ENCODE measurements at regions not wholly inside any gene's neighbourhood (a gene's known extent, or its start where the extent isn't known, plus 50 kb on each side); places are given as distances from the start of the nearest gene placed in this dataset.

- Histone ChIP-seq H3K9ac (ENCODE audit: low read length) (no peak overlapping the region), H3K4me2 (ENCODE audit: low read length) (no peak overlapping the region), H2AFZ (ENCODE audit: low read depth, low read length) (no peak overlapping the region), H3K27ac (ENCODE audit: low read depth, low read length) (no peak overlapping the region), H3K4me3 (ENCODE audit: insufficient read depth, low read depth, low read length) (no peak overlapping the region), H3K4me1 (ENCODE audit: insufficient read depth, low read length) (no peaks in the 10 kb centered on the region), H4K20me1 (ENCODE audit: insufficient read depth, low read length) (no peaks in the 10 kb centered on the region), H3K79me2 (ENCODE audit: insufficient read depth, low read length) (no peaks in the 10 kb centered on the region), H3K27me3 (ENCODE audit: insufficient read depth, low read length) (no peaks in the 10 kb centered on the region), H3K9me3 (ENCODE audit: insufficient read depth, low read depth, low read length) (no peaks in the 10 kb centered on the region), H3K36me3 (ENCODE audit: insufficient read depth, low read length) (no peaks in the 10 kb centered on the region)
- FAIRE-seq (no peak), DNase-seq (ENCODE audit: low read depth) (no peak)
- TF ChIP-seq EZH2 (IDR thresholded peaks at IDR 0.05; ENCODE audit: insufficient read depth, low read length) (no peak), CTCF (IDR thresholded peaks at IDR 0.05; ENCODE audit: insufficient read depth, low read depth, low read length) (no peak)
- Mint-ChIP-seq H3K4me1 (ENCODE audit: low read depth, unreplicated experiment) (peaks cover 20% of the 10 kb centered on the region), H3K27me3 (ENCODE audit: low read depth, unreplicated experiment) (peaks cover 16% of the 10 kb centered on the region), H3K36me3 (ENCODE audit: low read depth, unreplicated experiment) (no peaks in the 10 kb centered on the region), H3K9me3 (ENCODE audit: unreplicated experiment) (no peaks in the 10 kb centered on the region), H3K4me3 (ENCODE audit: unreplicated experiment) (no peak overlapping the region), H3K27ac (ENCODE audit: unreplicated experiment) (peak overlapping the region; percentile 60)
Measured at GRCh38 chr1:230574502-230574901, 67.8 kb upstream of the COG2 start.

- no peak for DNase-seq (ENCODE audit: low read depth)
- H3K4me1 Mint-ChIP-seq (ENCODE audit: low read depth, unreplicated experiment) = peaks cover 21% of the 10 kb centered on the region
- H4K20me1 ChIP-seq (ENCODE audit: insufficient read depth, low read length) = no peaks in the 10 kb centered on the region
- no peak overlapping the region for H3K27ac ChIP-seq (ENCODE audit: low read depth, low read length)
- H3K36me3 Mint-ChIP-seq (ENCODE audit: low read depth, unreplicated experiment) = no peaks in the 10 kb centered on the region
- no peak overlapping the region for H2AFZ ChIP-seq (ENCODE audit: low read depth, low read length)
- peaks cover 9% of the 10 kb centered on the region for H3K27me3 Mint-ChIP-seq (ENCODE audit: low read depth, unreplicated experiment)
- H3K36me3 ChIP-seq (ENCODE audit: insufficient read depth, low read length) = no peaks in the 10 kb centered on the region
- no peak overlapping the region for H3K4me3 Mint-ChIP-seq (ENCODE audit: unreplicated experiment)
- H3K27me3 ChIP-seq (ENCODE audit: insufficient read depth, low read length) = no peaks in the 10 kb centered on the region
- H3K4me1 ChIP-seq (ENCODE audit: insufficient read depth, low read length) = no peaks in the 10 kb centered on the region
- no peaks in the 10 kb centered on the region for H3K9me3 ChIP-seq (ENCODE audit: insufficient read depth, low read depth, low read length)
- H3K9ac ChIP-seq (ENCODE audit: low read length) = no peak overlapping the region
- H3K9me3 Mint-ChIP-seq (ENCODE audit: unreplicated experiment) = peaks cover under 1% of the 10 kb centered on the region
- H3K27ac Mint-ChIP-seq (ENCODE audit: unreplicated experiment) = no peak overlapping the region
- no peak for TF ChIP-seq EZH2 (IDR thresholded peaks at IDR 0.05; ENCODE audit: insufficient read depth, low read length)
- TF ChIP-seq CTCF (IDR thresholded peaks at IDR 0.05; ENCODE audit: insufficient read depth, low read depth, low read length) = no peak
- no peak overlapping the region for H3K4me3 ChIP-seq (ENCODE audit: insufficient read depth, low read depth, low read length)
- H3K4me2 ChIP-seq (ENCODE audit: low read length) = no peak overlapping the region
- H3K79me2 ChIP-seq (ENCODE audit: insufficient read depth, low read length) = no peaks in the 10 kb centered on the region
- no peak for FAIRE-seq
Measured at GRCh38 chr1:230573658-230574057, 68.6 kb upstream of the COG2 start.

- Histone ChIP-seq H3K9me3 (ENCODE audit: insufficient read depth, low read depth, low read length) (no peaks in the 10 kb centered on the region), H3K79me2 (ENCODE audit: insufficient read depth, low read length) (no peaks in the 10 kb centered on the region), H3K4me2 (ENCODE audit: low read length) (no peak overlapping the region), H2AFZ (ENCODE audit: low read depth, low read length) (no peak overlapping the region), H3K4me1 (ENCODE audit: insufficient read depth, low read length) (no peaks in the 10 kb centered on the region), H3K9ac (ENCODE audit: low read length) (no peak overlapping the region), H3K4me3 (ENCODE audit: insufficient read depth, low read depth, low read length) (no peak overlapping the region), H3K27ac (ENCODE audit: low read depth, low read length) (no peak overlapping the region), H4K20me1 (ENCODE audit: insufficient read depth, low read length) (no peaks in the 10 kb centered on the region), H3K27me3 (ENCODE audit: insufficient read depth, low read length) (no peaks in the 10 kb centered on the region), H3K36me3 (ENCODE audit: insufficient read depth, low read length) (no peaks in the 10 kb centered on the region)
- Mint-ChIP-seq H3K36me3 (ENCODE audit: low read depth, unreplicated experiment) (no peaks in the 10 kb centered on the region), H3K4me1 (ENCODE audit: low read depth, unreplicated experiment) (peaks cover 33% of the 10 kb centered on the region), H3K9me3 (ENCODE audit: unreplicated experiment) (peaks cover 2% of the 10 kb centered on the region), H3K4me3 (ENCODE audit: unreplicated experiment) (no peak overlapping the region), H3K27ac (ENCODE audit: unreplicated experiment) (no peak overlapping the region), H3K27me3 (ENCODE audit: low read depth, unreplicated experiment) (no peaks in the 10 kb centered on the region)
- TF ChIP-seq CTCF (IDR thresholded peaks at IDR 0.05; ENCODE audit: insufficient read depth, low read depth, low read length) (no peak), EZH2 (IDR thresholded peaks at IDR 0.05; ENCODE audit: insufficient read depth, low read length) (no peak)
- FAIRE-seq (no peak), DNase-seq (ENCODE audit: low read depth) (no peak)
Measured at GRCh38 chr1:230572121-230573105, 69.9 kb upstream of the COG2 start.
